NCI-H69 (cell line): ENCODE measurements at regions not wholly inside any gene's neighbourhood (a gene's known extent, or its start where the extent isn't known, plus 50 kb on each side); places are given as distances from the start of the nearest gene placed in this dataset.

Experiments
- DNase-seq: peaks from one replicate; lab custom pipeline; 2025; lab: John Stamatoyannopoulos, UW

DNA sequence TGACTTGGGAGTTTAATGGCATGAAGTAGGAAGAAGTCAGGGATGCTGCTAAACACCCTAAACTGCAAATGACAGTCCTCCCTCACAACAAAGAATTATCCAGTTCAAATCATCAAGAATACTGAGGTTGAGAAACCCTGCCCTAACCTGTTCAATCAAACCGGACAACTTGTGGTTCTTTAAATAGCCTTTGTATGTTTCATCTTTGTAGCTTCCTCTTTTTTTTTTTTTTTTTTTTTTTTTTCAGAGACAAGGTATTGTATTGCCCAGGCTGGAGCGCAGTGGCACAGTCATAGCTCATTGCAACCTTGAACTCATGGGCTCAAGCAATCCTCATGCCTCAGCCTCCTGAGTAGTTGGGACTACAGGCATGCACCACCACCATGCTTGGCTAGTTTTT is 52.5 kb upstream of the TTC29 start:
- no peak for DNase-seq

GRCh38 chr4:147003956-147004809 is 58.5 kb upstream of the TTC29 start:
- no peak for DNase-seq

GRCh38 chr4:147006229-147006628 is 60.6 kb upstream of the TTC29 start:
- no peak for DNase-seq

GRCh38 chr4:147009875-147010274 is 64.2 kb upstream of the TTC29 start:
- no peak for DNase-seq

- DNase-seq, result peak; percentile 12
Measured at GRCh38 chr4:147011411-147011810, 65.7 kb upstream of the TTC29 start.

DNA sequence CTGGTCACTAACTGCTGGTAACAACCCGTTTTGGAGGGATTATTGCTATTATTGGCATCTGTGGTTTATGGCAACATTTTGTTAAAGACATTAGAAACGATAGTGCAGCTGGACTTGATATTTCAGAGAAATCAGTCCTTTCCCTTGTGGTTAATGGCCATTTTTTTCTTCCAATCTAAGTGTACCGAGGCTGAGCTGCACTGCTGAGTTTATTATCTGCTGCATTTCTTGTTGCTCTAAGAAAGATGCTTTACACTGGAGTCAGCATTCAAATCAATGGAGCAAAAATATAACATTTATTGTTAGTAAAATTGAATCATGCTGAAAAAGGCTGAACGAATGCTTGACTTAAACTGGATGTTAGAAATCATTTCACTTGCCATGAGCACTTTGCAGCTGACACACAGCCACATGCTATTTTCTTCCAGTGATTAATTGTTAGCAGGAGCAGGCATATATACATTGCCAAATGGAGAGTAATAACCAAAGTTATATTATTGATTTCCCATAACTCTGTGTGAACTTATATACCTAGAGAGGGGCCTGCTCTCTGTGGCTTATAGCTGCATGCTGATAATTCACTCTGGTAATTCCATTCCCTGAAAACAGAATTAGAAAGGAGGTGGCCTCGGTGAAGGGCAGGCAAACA is 66.5 kb upstream of the TTC29 start:
- DNase-seq, result no peak

GRCh38 chr4:147014946-147015345 is 69.3 kb upstream of the TTC29 start:
- DNase-seq, result no peak

GRCh38 chr4:147015491-147015890 is 69.8 kb upstream of the TTC29 start:
- no peak for DNase-seq

GRCh38 chr4:147017081-147017480 is 71.4 kb upstream of the TTC29 start:
- DNase-seq, result no peak

DNA sequence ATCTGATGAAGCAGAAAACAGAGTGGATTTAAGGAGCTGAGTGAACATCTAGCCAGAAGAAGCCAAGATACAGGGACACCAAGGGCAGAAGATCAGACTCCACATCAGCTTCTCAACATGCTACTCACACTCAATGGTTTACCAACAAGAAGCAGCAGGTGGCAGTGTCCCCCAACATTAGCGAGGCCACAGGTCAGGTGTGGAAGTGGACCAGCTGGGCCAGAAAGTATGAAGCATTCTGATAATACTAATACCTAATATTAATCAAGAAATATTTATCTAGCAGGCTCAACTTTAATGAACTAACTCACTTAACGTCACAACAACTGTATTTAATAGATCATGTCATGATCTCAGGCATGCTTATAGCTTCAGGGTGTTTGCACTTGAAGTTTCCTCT is 73.4 kb upstream of the TTC29 start:
- DNase-seq, result peak; percentile 17

GRCh38 chr4:147020456-147020855 is 74.8 kb upstream of the TTC29 start:
- no peak for DNase-seq

DNA sequence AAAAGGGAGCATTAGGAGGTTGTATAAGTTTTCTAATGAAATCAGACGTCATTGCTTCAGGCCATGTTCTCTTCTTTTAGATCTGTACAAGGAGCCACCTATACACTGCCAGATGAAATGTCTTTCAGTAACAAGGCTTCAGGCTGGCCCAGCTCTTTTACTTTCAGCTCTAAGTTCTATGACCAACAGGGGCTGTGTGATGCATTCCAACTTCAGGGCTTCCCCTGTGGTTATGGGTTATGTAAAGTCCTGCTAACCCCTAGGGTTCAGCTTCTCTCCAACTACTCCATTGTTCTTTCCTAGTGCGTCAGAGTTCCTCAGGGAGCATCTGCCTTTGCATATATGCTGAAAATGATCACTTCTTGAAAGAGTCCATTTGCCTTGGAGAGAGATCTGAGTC is 79.4 kb upstream of the TTC29 start:
- no peak for DNase-seq

- DNase-seq, result no peak
Measured at GRCh38 chr4:147029296-147029695, 83.6 kb upstream of the TTC29 start.

- DNase-seq, result no peak
Measured at GRCh38 chr4:147034372-147034771, 88.7 kb upstream of the TTC29 start.

GRCh38 chr4:147037069-147037468 is 91.4 kb upstream of the TTC29 start:
- no peak for DNase-seq

DNA sequence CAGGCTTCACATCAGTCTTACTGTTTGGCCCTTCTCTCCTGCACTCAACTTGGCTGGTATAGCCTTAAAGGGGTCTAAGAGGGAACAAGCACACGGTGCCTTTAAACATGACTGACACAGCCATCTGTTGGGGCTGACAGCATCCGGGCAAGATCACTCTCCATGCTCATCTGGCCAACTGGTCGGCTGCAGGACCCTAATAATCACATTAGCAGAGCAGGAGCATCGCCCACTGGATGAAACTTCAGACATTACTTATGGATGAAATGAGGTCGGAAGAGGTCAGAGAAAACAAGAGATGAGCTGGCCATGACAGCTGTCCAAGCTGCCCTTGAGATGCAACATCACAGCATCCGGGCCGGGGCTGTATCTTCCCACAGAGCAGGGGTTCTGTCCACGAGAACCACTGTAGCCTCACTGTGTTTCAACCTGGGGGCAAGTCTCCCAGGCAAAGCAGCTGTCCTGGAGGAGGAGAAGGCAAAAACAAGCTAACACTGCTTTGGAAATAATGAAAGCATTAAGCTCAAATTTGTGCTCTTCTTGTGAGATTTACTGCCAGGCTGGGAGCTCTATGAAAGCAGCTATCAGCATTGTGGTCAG is 94.4 kb upstream of the TTC29 start:
- no peak for DNase-seq

DNA sequence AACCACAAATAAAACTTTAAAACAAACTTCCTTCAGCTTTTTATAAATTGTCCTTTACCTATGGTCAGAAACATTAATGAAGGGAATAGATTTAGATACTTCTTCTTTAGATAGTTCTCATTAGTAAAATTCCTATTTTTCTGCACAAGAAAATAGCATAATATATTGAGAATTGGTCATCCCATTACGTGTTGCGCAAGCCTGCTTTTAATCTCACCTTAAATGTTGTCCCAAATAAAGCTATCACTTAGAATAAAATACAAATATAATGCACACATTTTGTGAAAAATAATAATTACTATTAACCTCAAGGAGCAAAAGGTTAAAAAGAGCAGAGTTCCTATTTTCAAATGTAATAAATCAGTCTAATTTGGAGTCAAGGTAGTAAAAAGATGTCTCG is 95.2 kb upstream of the TTC29 start:
- no peak for DNase-seq

DNA sequence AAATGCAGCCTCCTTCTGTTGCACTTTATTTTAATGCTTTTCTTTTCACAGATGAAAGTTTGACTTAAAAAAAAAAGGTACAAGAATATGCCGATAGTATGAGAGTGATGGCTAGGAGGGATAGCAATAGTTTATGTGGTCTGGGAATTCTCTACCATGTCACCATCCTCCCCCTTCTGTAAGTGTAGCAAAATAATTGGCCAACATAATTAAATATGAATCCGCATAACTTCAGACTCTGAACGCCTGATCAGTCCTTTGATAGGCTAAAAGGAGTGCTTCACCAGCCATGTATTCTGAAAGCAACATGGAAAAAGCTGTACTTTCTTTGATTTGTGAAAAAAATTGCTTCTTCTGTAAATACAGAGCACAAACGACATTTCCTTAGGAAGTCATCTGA is 95.7 kb upstream of the TTC29 start:
- DNase-seq, result no peak

GRCh38 chr4:147042046-147042445 is 96.4 kb upstream of the TTC29 start:
- no peak for DNase-seq

- peak; percentile 22 for DNase-seq
Measured at GRCh38 chr4:147044241-147044640, 98.6 kb upstream of the TTC29 start.

DNA sequence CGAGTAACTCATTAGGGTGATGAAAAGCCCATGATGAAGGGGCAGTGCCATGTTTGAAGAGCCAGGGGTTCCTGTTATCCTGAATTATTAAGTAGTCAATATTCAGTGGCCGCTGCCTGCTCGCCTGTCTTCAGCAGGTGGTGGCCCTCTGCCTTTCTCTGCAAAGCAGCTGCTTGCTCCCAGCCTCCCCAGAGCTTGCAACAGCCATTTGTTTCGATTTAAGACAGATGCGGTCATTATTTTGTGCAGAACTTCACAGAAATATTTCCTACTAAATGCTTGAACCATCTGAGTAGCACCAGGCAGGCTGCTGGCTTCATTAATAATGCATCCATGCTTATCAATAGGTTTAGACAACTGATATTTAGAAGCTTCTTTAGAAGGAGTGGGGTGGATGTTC is 104.3 kb upstream of the TTC29 start:
- DNase-seq, result no peak

- DNase-seq, result no peak
Measured at GRCh38 chr4:147050356-147050765, 104.7 kb upstream of the TTC29 start.

DNA sequence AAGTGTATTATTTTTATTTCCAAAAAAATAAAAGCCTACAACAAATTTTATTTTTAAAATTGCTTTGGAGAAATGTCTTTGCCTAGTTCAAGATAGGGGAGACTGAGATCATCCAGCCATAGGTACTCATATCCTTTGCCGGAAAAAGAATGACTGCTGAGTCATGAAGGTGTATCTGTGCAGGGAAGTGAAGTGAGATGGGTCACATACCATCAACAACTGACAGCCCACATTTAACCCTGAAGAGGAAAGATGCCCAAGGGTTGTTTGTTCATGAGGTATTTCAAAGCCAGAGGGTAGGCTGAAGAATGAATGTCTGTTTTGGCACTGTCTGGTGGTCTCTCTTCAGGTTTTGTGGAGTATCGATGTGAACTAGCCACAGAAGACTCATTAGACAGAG is 106.7 kb upstream of the TTC29 start:
- DNase-seq, result no peak
